ENCODE measurements at regions not wholly inside any gene's neighbourhood (a gene's known extent, or its start where the extent isn't known, plus 50 kb on each side); places are given as distances from the start of the nearest gene placed in this dataset.

GRCh38 chr5:15353086-15353645, 146.8 kb upstream of the FBXL7 start:
- no peaks in the 10 kb centered on the region for H3K36me3 ChIP-seq
- H3K4me1 ChIP-seq, result no peaks in the 10 kb centered on the region
- no peak overlapping the region for H3K27ac ChIP-seq
- H3K4me3 ChIP-seq, result no peak overlapping the region
- DNase-seq, result no peak
- no peaks in the 10 kb centered on the region for H3K27me3 ChIP-seq
- intact Hi-C loops (cut with DNase I; ENCODE audit: low total_unique reads), result no loop called here
- WGBS, 5 donors, result 41 to 59% (median 47%) methylated on average over 3 of the region's 3 CpGs
- TF ChIP-seq POLR2AphosphoS5 (IDR thresholded peaks at IDR 0.05) (no peak), EP300 (IDR thresholded peaks at IDR 0.05) (no peak), POLR2A (IDR thresholded peaks at IDR 0.05) (no peak), CTCF (IDR thresholded peaks at IDR 0.05) (no peak)
- peaks cover 0 to 7% (median 0%) of the 10 kb centered on the region in 4 donors for H3K9me3 ChIP-seq

- H3K4me3 ChIP-seq, result no peak overlapping the region
- WGBS, 5 donors, result 63 to 88% (median 76%) methylated on average over 1 of the region's 1 CpG
- intact Hi-C loops (cut with DNase I; ENCODE audit: low total_unique reads), result no loop called here
- no peaks in the 10 kb centered on the region for H3K36me3 ChIP-seq
- H3K9me3 ChIP-seq, result no peaks in the 10 kb centered on the region
- DNase-seq, result no peak
- H3K27ac ChIP-seq, result no peak overlapping the region
- H3K27me3 ChIP-seq, result no peaks in the 10 kb centered on the region
- TF ChIP-seq POLR2AphosphoS5 (IDR thresholded peaks at IDR 0.05) (no peak), CTCF (IDR thresholded peaks at IDR 0.05) (no peak), EP300 (IDR thresholded peaks at IDR 0.05) (no peak), POLR2A (IDR thresholded peaks at IDR 0.05) (no peak)
- no peaks in the 10 kb centered on the region for H3K4me1 ChIP-seq
Measured at GRCh38 chr5:15350614-15351013, 149.4 kb upstream of the FBXL7 start.

- H3K4me3 ChIP-seq, result no peak overlapping the region
- 71 to 81% (median 81%) methylated on average over 5 of the region's 5 CpGs for WGBS, 5 donors
- H3K9me3 ChIP-seq, result no peaks in the 10 kb centered on the region
- no peak overlapping the region for H3K27ac ChIP-seq
- DNase-seq, result no peak
- intact Hi-C loops (cut with DNase I; ENCODE audit: low total_unique reads), result no loop called here
- H3K36me3 ChIP-seq, result no peaks in the 10 kb centered on the region
- no peaks in the 10 kb centered on the region for H3K27me3 ChIP-seq
- H3K4me1 ChIP-seq, result no peaks in the 10 kb centered on the region
- TF ChIP-seq POLR2AphosphoS5 (IDR thresholded peaks at IDR 0.05), result no peak
- no peak for TF ChIP-seq POLR2A (IDR thresholded peaks at IDR 0.05)
- no peak for TF ChIP-seq EP300 (IDR thresholded peaks at IDR 0.05)
- no peak for TF ChIP-seq CTCF (IDR thresholded peaks at IDR 0.05)
Measured at GRCh38 chr5:15346738-15347137, 153.2 kb upstream of the FBXL7 start.

- no peaks in the 10 kb centered on the region for H3K4me1 ChIP-seq
- TF ChIP-seq POLR2A (IDR thresholded peaks at IDR 0.05) (no peak), POLR2AphosphoS5 (IDR thresholded peaks at IDR 0.05) (no peak), CTCF (IDR thresholded peaks at IDR 0.05) (no peak), EP300 (IDR thresholded peaks at IDR 0.05) (no peak)
- no peaks in the 10 kb centered on the region for H3K27me3 ChIP-seq
- no peaks in the 10 kb centered on the region for H3K36me3 ChIP-seq
- DNase-seq, result no peak
- 78 to 92% (median 85%) methylated on average over 2 of the region's 2 CpGs for WGBS, 5 donors
- no peak overlapping the region for H3K4me3 ChIP-seq
- no peak overlapping the region for H3K27ac ChIP-seq
- intact Hi-C loops (cut with DNase I; ENCODE audit: low total_unique reads), result no loop called here
- H3K9me3 ChIP-seq, result peaks cover 0 to 1% (median 0%) of the 10 kb centered on the region in 4 donors
Measured at GRCh38 chr5:15344954-15345353, 155.0 kb upstream of the FBXL7 start.
